ENCODE measurements at regions not wholly inside any gene's neighbourhood (a gene's known extent, or its start where the extent isn't known, plus 50 kb on each side); places are given as distances from the start of the nearest gene placed in this dataset.
"Not testable (repeated sequence)": the region's sequence is repeated elsewhere in the genome, so short reads cannot be mapped to it uniquely, and the experiment has no call there.

DNA sequence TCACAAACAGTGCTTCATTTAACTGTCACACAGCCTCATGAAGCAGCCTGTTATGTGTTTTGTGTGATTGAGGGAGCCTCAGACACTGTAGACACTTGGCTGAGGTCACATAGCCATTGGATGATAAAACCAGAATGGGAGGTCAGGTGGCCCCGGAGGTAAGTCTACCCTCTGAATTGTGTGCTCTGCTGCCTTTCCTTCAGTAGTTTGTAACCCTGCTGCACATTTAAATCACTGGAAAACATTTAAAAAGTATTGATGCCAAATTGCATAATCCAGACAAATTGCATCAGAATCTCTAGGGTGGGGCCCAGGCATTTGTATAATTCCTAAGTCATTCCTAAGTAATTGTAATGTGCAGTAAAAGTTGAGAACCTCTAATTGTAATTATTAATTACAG is 85.2 kb upstream of the ECI2 start:
- DNase-seq (ENCODE audit: low spot score) (no peak), ATAC-seq (ENCODE audit: low FRiP score) (peak; percentile 22)
- TF ChIP-seq, protein P1, sequence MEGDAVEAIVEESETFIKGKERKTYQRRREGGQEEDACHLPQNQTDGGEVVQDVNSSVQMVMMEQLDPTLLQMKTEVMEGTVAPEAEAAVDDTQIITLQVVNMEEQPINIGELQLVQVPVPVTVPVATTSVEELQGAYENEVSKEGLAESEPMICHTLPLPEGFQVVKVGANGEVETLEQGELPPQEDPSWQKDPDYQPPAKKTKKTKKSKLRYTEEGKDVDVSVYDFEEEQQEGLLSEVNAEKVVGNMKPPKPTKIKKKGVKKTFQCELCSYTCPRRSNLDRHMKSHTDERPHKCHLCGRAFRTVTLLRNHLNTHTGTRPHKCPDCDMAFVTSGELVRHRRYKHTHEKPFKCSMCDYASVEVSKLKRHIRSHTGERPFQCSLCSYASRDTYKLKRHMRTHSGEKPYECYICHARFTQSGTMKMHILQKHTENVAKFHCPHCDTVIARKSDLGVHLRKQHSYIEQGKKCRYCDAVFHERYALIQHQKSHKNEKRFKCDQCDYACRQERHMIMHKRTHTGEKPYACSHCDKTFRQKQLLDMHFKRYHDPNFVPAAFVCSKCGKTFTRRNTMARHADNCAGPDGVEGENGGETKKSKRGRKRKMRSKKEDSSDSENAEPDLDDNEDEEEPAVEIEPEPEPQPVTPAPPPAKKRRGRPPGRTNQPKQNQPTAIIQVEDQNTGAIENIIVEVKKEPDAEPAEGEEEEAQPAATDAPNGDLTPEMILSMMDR (IDR thresholded peaks at IDR 0.05), result no peak

DNA sequence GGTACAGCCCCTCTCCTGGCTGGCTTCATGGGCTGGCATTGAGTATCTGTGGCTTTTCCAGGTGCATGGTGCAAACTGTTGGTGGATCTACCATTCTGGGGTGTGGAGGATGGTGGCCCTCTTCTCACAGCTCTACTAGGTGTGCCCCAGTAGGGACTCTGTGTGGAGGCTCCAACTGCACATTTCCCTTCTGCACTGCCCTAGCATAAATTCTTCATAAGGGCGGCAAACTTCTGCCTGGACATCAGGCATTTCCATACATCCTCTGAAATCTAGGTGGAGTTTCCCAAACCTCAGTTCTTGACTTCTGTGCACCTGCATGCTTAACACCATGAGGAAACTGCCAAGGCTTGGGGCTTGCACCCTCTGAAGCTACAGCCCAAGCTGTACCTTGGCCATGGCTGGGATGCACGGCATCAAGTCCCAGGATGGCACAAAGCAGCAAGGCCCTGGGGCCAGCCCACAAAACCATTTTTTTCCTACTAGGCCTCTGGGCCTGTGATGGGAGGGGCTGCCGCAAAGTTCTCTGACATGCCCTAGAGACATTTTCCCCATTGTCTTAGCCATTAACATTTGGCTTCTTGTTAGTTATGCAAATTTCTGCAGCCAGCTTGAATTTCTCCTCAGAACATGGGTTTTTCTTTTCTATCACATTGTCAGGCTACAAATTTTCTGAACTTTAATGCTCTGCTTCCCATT is 83.4 kb upstream of the ECI2 start:
- DNase-seq (ENCODE audit: low spot score); ATAC-seq (ENCODE audit: low FRiP score): not testable (repeated sequence)

DNA sequence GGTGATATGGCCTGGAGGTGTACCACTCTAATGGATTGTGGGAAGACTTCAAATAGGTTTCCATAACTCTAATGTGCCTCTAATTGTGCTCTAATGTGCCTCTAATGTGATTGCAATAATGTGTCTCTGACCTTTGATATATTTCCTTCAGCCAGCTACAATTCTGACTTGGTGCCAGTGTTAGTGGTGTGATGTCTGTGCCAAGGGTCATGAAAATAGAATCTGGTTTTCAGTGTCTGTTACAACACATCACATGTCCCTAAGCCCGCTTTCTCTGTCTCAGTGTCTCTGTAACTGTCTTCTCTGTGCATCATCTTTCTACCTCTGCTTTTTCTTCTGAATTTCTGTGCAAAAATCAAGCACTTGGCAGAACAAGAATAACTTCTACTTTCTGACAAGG is 77.2 kb upstream of the ECI2 start:
- TF ChIP-seq, protein P1 (IDR thresholded peaks at IDR 0.05), result no peak
- ATAC-seq (ENCODE audit: low FRiP score), result no peak
- no peak for DNase-seq (ENCODE audit: low spot score)

DNA sequence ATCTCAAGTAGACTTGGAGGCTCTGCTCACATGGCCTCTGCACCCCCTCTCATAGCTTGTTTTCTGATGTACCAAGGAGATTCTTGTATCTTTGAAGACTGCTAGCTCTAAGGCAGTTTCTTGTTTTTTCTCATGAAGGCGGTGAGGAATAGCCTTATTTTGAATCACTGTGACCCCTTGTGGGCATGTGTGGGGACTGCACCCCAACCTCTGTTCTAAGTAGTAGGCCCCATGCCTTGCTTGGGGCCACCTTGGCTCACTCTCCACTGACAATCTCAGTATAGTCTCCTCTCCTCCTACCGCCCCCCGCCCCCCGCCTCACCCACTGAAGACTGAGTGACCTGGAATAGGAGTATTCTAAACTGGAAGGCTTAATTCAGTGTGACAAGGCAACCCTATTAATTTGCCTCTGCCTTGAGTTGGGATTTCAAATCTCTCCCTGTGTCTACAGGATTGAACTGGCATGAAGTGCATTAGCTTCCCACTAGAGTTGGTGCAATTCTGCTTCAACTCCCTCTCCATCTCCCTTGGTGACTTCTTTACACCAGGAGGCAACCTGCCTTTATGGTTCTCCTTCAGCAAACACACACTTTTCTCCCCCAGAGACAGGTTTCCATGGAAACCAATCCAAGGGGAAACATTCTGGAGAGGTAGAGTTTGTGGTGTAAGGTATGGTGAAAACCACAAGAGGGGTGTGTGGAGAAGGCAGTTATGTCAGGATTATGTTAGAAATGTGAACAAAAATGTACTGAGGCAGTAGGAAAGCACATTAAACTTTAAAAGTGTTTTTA is 75.4 kb upstream of the ECI2 start:
- DNase-seq (ENCODE audit: low spot score) (peak; percentile 36), ATAC-seq (ENCODE audit: low FRiP score) (no peak)
- TF ChIP-seq, protein P1 (IDR thresholded peaks at IDR 0.05), result peak in 1 of 3 donors; percentile 33

DNA sequence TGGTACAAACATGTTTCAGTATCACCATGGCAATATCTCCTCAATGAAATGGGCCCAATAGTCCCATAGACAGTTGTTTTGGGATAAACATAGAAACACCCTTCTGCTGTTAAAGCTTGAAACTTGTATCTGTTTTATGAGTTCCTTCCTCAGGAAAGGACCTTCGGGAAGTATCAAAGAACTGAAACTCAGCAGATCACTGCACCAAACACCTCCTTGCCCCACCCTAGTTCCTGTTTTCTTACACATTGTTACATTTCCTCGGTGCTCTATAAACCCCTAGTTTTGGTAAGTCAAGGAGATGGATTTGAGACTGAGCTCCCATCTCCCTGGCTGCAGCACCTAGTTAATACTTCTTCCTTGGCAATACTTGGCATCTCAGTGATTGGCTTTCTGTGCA is 73.8 kb upstream of the ECI2 start:
- TF ChIP-seq, protein P1 (IDR thresholded peaks at IDR 0.05), result no peak
- ATAC-seq (ENCODE audit: low FRiP score), result no peak

DNA sequence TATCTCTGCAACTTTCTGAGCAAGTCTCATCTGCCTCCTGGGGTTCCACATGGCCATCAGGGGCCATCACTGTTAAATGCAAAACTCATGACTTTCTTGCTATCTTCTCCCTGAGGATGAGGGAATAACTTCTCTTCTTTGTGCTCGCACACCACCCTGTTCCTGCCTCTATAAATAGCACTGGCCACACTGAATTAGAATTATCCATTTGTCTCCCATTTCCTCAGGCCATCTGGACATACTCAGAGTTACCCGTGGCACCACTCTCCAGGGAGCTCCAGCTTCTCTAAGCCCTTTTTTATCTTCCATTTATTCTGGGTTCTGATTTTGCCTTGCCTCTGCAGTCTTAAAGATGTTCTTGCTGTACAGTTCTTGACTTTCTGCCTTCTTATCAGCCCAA is 72.8 kb upstream of the ECI2 start:
- ATAC-seq (ENCODE audit: low FRiP score) (no peak), DNase-seq (ENCODE audit: low spot score) (no peak)
- TF ChIP-seq, protein P1 (IDR thresholded peaks at IDR 0.05), result no peak

More for the DNA sequence above, 73.8 kb upstream of the ECI2 start:
- no peak for DNase-seq (ENCODE audit: low spot score)

DNA sequence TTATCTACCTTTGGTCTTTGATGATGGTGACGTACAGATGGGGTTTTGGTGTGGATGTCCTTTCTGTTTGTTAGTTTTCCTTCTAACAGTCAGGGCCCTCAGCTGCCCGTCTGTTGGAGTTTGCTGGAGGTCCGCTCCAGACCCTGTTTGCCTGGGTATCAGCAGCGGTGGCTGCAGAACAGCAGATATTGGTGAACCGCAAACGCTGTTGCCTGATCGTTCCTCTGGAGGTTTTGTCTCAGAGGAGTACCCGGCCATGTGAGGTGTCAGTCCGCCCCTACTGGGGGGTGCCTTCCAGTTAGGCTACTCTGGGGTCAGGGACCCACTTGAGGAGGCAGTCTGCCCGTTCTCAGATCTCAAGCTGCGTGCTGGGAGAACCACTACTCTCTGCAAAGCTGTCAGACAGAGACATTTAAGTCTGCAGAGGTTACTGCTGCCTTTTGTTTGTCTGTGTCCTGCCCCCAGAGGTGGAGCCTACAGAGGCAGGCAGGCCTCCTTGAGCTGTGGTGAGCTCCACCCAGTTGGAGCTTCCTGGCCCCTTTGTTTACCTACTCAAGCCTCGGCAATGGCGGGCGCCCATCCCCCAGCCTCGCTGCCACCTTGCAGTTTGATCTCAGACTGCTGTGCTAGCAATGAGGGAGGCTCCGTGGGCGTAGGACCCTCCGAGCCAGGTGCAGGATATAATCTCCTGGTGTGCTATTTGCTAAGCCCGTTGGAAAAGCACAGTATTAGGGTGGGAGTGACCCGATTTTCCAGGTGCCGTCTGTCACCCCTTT is 68.5 kb upstream of the ECI2 start:
- DNase-seq (ENCODE audit: low spot score); ATAC-seq (ENCODE audit: low FRiP score): not testable (repeated sequence)
